ENCODE measurements at regions not wholly inside any gene's neighbourhood (a gene's known extent, or its start where the extent isn't known, plus 50 kb on each side); places are given as distances from the start of the nearest gene placed in this dataset.

- no peak for DNase-seq
- ATAC-seq = no peak
- intact Hi-C loops (cut with DNase I) = no loop called here
These were observed 57.4 kb upstream of the ANKRD55 start for GRCh38 chr5:56290378-56291078.

DNA sequence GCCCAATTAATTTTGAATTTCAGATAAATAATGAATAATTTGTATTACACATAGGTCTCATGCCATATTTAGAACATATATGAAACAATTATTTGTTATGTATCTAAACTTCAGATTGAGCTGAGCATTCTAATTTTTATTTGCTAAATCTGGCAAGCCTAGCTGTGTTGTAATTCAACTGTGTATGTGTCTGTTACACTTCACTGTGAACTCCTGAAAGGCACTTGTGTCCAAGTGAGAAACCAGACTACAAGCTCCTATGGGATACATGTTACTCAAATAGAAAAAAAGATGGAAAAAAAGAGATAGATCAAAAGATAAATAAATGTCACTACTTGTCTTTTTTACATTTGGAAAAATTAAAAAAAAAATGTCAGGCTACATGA is 56.5 kb upstream of the ANKRD55 start:
- intact Hi-C loops (cut with DNase I) = no loop called here
- DNase-seq (no peak), ATAC-seq (no peak)

DNA sequence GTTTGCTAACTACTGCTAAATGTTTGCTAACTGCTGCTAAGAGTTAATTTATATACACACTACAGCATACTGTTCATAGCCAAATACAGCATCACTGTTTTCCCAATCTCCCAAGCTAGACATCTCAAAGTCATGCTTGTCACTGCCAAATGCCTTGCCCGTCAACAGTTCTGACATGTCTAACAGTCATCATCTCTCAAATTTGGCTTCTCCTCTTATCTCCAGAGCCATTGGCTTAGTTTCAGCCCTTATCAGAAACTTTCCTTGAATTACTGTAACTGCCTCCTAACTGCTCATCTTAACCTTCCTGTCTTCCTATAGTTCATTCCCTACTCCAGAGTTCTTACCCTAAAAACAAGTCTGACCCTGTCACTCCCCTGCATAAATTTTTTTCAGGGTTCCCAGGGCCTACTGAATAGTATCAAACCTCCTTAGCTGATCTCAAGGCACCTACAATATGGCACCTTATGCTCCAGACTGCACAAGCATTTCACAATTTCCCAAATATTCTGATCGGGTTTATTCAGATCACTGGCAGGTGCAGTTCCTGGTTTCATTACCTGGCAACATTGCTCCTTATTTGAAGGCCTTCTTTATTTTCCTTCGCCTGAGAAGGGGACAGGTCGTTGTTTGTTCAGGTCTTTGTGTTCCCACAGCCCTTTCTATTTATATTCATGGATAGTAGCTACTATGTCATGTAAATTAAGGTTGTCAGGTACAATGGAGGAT is 55.9 kb upstream of the ANKRD55 start:
- intact Hi-C loops (cut with DNase I) = no loop called here
- no peak for DNase-seq
- peak; percentile 41 to 88 for ATAC-seq

- intact Hi-C loops (cut with DNase I) = no loop called here
- DNase-seq = no peak
- no peak for ATAC-seq
These were observed 53.1 kb upstream of the ANKRD55 start for GRCh38 chr5:56286015-56286884.

DNA sequence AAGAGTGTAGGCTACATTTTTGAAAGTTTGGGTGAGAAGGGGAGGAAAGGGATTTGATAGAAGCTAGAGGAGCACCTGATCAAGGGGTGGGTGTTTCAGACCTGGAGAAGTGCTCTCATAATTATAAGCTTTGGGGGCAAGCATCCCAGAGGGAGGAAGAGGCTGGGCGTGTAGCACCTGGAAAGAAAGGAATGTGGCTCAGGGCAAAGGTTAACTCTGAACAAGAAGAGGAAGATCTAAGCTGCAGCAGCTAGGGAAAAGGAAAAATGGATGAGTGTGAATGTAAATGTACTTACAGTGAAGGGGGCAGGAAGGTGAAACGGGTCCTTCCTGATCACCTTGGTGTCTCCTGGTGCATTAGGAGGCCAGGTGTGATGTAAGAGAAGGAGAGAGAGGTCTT is 49.8 kb upstream of the ANKRD55 start:
- DNase-seq = no peak
- intact Hi-C loops (cut with DNase I) = no loop called here
- no peak for ATAC-seq
